ENCODE measurements at regions not wholly inside any gene's neighbourhood (a gene's known extent, or its start where the extent isn't known, plus 50 kb on each side); places are given as distances from the start of the nearest gene placed in this dataset.

- no peak for TF ChIP-seq CTCF (IDR thresholded peaks at IDR 0.05; ENCODE audit: borderline replicate concordance, insufficient read depth, low read depth, low read length)
- H3K4me3 ChIP-seq (ENCODE audit: low read depth, low read length) = no peak overlapping the region
Observed at GRCh38 chr10:117449636-117450035, 74.4 kb upstream of the PDZD8 start.

GRCh38 chr10:117448802-117449201 lies 73.6 kb upstream of the PDZD8 start:
- no peak for TF ChIP-seq CTCF (IDR thresholded peaks at IDR 0.05; ENCODE audit: borderline replicate concordance, insufficient read depth, low read depth, low read length)

GRCh38 chr10:117445992-117446391 lies 70.8 kb upstream of the PDZD8 start:
- no peak for TF ChIP-seq CTCF (IDR thresholded peaks at IDR 0.05; ENCODE audit: borderline replicate concordance, insufficient read depth, low read depth, low read length)

More at GRCh38 chr10:117448802-117449201, 73.6 kb upstream of the PDZD8 start:
- no peak overlapping the region for H3K4me3 ChIP-seq (ENCODE audit: low read depth, low read length)

GRCh38 chr10:117444497-117445040 lies 69.3 kb upstream of the PDZD8 start:
- TF ChIP-seq CTCF (IDR thresholded peaks at IDR 0.05; ENCODE audit: borderline replicate concordance, insufficient read depth, low read depth, low read length) = no peak
- no peak overlapping the region for H3K4me3 ChIP-seq (ENCODE audit: low read depth, low read length)

More at GRCh38 chr10:117445992-117446391, 70.8 kb upstream of the PDZD8 start:
- no peak overlapping the region for H3K4me3 ChIP-seq (ENCODE audit: low read depth, low read length)

- TF ChIP-seq CTCF (IDR thresholded peaks at IDR 0.05; ENCODE audit: borderline replicate concordance, insufficient read depth, low read depth, low read length) = no peak
- no peak overlapping the region for H3K4me3 ChIP-seq (ENCODE audit: low read depth, low read length)
Observed at GRCh38 chr10:117443686-117444041, 68.4 kb upstream of the PDZD8 start.

GRCh38 chr10:117442944-117443685 lies 67.9 kb upstream of the PDZD8 start:
- no peak overlapping the region for H3K4me3 ChIP-seq (ENCODE audit: low read depth, low read length)
- peak; percentile 92 for TF ChIP-seq CTCF (IDR thresholded peaks at IDR 0.05; ENCODE audit: borderline replicate concordance, insufficient read depth, low read depth, low read length)

GRCh38 chr10:117442521-117442920 lies 67.3 kb upstream of the PDZD8 start:
- no peak for TF ChIP-seq CTCF (IDR thresholded peaks at IDR 0.05; ENCODE audit: borderline replicate concordance, insufficient read depth, low read depth, low read length)
- H3K4me3 ChIP-seq (ENCODE audit: low read depth, low read length) = no peak overlapping the region
